ENCODE measurements at regions not wholly inside any gene's neighbourhood (a gene's known extent, or its start where the extent isn't known, plus 50 kb on each side); places are given as distances from the start of the nearest gene placed in this dataset.

GRCh38 chr4:59650861-59651260 lies 1549.3 kb upstream of the ADGRL3 start:
- TF ChIP-seq CTCF (conservative IDR thresholded peaks at IDR 0.05 in 1 of 2, IDR thresholded peaks at IDR 0.05 in 1 of 2; ENCODE audit: extremely low read depth in 1 of 2, insufficient read depth in 1 of 2, low read depth in 1 of 2, low read length in 2 of 2): no peak
- TF ChIP-seq EZH2 (IDR thresholded peaks at IDR 0.05; ENCODE audit: borderline replicate concordance, low read length): no peak

Data from mammary epithelial cell (primary cell).